Astrocyte of the spinal cord (primary cell): ENCODE measurements at regions not wholly inside any gene's neighbourhood (a gene's known extent, or its start where the extent isn't known, plus 50 kb on each side); places are given as distances from the start of the nearest gene placed in this dataset.

Source experiments
- DNase-seq: peaks from one replicate; pipeline ENCODE4 v3.0.0; 2011; ENCODE audit warnings: low read depth, low spot score
- H3K4me3 ChIP-seq: 2 replicates; pipeline ENCODE4 v1.5.1; 2011; ENCODE audit warnings: low read depth, mild to moderate bottlenecking, low read length, moderate library complexity
- CTCF ChIP-seq: IDR thresholded peaks from 2 replicates; pipeline ENCODE4 v1.5.1; 2012; ENCODE audit warnings: low read depth, mild to moderate bottlenecking, low read length, inconsistent platforms
- in situ Hi-C: cut with HindIII; loops from 2 replicates; pipeline ENCODE4 v1.10.0; 2017; ENCODE audit warnings: low sequenced_read_pairs

DNA sequence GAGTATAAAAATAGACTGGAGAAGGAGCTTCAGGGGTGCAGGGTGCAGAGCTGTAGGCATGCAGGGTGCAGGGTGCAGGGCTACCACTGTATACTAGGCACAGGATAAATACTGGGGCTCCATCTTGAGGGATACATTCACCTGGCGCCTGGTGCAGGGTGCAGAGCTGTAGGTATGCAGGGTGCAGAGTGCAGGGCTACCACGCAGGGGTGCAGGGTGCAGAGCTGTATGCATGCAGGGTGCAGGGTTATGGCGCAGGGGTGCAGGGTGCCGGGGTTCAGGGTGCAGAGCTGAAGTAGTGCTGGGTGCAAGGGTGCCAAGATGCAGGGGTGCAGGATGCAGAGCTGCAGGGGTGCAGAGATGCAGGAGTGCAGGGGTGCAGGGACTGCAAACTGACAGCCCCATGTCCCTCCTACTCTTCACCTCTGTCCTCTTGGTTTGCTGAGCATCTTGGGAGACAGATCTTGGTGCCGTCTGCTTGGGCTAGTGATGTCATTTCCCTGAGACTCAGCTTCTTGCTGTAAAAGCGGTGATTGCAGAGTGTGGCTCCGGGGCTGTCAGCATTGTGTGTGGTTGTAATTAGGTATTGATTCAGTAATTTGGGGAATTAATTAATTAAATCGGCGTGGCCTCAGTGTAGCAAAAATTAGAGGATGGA is 91.2 kb downstream of the ADRA2C start:
- DNase-seq: no peak
- in situ Hi-C loops: no loop called here
- no peak overlapping the region for H3K4me3 ChIP-seq
- TF ChIP-seq CTCF: no peak

GRCh38 chr4:3858046-3858730 is 92.0 kb downstream of the ADRA2C start:
- TF ChIP-seq CTCF: no peak
- no peak for DNase-seq
- in situ Hi-C loops: no loop called here
- no peak overlapping the region for H3K4me3 ChIP-seq

GRCh38 chr4:3858765-3859388 is 92.7 kb downstream of the ADRA2C start:
- no peak for TF ChIP-seq CTCF
- DNase-seq: no peak
- in situ Hi-C loops: no loop called here

DNA sequence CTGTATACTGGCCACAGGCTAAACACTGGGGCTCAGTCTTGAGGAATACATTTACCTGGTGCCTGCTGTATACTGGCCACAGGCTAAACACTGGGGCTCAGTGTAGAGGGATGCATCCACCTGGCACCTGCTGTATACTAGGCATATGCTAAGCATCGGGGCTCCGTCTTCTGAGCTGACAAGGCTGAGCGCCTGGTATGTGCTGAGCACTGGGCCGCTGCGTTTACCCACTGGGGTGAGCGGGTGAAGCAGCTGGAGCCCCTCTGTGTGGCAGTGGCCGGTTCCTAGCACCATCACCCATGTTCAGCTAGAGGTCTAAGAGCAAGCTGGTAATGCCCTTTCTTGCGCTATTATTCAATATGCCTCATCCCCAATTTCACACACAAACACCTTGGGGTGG is 93.4 kb downstream of the ADRA2C start:
- TF ChIP-seq CTCF: no peak
- DNase-seq: no peak
- in situ Hi-C loops: no loop called here
- H3K4me3 ChIP-seq: no peak overlapping the region

More at GRCh38 chr4:3858765-3859388, 92.7 kb downstream of the ADRA2C start:
- no peak overlapping the region for H3K4me3 ChIP-seq

GRCh38 chr4:3860061-3860912 is 94.1 kb downstream of the ADRA2C start:
- no peak overlapping the region for H3K4me3 ChIP-seq
- TF ChIP-seq CTCF: no peak
- DNase-seq: no peak
- in situ Hi-C loops: no loop called here

- in situ Hi-C loops: no loop called here
- TF ChIP-seq CTCF: no peak
- no peak overlapping the region for H3K4me3 ChIP-seq
- no peak for DNase-seq
Observed at GRCh38 chr4:3860913-3861636, 94.9 kb downstream of the ADRA2C start.
